ENCODE measurements at regions not wholly inside any gene's neighbourhood (a gene's known extent, or its start where the extent isn't known, plus 50 kb on each side); places are given as distances from the start of the nearest gene placed in this dataset.
"Not testable (repeated sequence)": the region's sequence is repeated elsewhere in the genome, so short reads cannot be mapped to it uniquely, and the experiment has no call there.

- no peak for DNase-seq
Observed at GRCh38 chr1:38152351-38153065, 105.9 kb upstream of the POU3F1 start.

GRCh38 chr1:38151399-38151798 is 104.8 kb upstream of the POU3F1 start:
- no peak for DNase-seq

DNA sequence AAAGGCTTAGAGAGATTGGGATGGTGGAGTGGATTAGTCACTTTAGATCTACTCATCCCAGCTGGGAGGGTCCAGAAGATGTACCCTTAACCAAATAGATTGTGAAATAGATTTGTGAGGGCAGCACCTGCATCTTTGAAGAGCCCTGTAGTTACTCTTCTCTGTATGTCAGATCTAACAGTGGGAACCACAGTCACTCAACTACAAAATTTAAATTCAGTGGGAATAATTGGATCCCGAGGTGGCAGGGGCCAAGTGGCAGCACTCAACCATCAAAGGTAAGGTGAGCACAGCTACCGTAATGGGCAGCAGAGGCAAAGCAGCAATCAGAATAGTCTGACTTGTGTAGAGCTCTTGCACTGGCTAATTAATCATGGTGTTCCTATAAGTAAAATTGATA is 99.5 kb upstream of the POU3F1 start:
- not testable (repeated sequence) for DNase-seq

- DNase-seq = no peak
Observed at GRCh38 chr1:38142606-38143005, 96.0 kb upstream of the POU3F1 start.

GRCh38 chr1:38141483-38141882 is 94.9 kb upstream of the POU3F1 start:
- no peak for DNase-seq

- DNase-seq = no peak
Observed at GRCh38 chr1:38139738-38140487, 93.3 kb upstream of the POU3F1 start.

- no peak for DNase-seq
Observed at GRCh38 chr1:38138498-38139233, 92.1 kb upstream of the POU3F1 start.

GRCh38 chr1:38137164-38137563 is 90.6 kb upstream of the POU3F1 start:
- DNase-seq = no peak

- DNase-seq = no peak
Observed at GRCh38 chr1:38135625-38136414, 89.2 kb upstream of the POU3F1 start.

GRCh38 chr1:38134294-38134755 is 87.7 kb upstream of the POU3F1 start:
- DNase-seq = no peak

GRCh38 chr1:38133756-38134155 is 87.2 kb upstream of the POU3F1 start:
- DNase-seq = no peak

- no peak for DNase-seq
Observed at GRCh38 chr1:38133304-38133703, 86.7 kb upstream of the POU3F1 start.

- DNase-seq = no peak
Observed at GRCh38 chr1:38132681-38133080, 86.1 kb upstream of the POU3F1 start.

DNA sequence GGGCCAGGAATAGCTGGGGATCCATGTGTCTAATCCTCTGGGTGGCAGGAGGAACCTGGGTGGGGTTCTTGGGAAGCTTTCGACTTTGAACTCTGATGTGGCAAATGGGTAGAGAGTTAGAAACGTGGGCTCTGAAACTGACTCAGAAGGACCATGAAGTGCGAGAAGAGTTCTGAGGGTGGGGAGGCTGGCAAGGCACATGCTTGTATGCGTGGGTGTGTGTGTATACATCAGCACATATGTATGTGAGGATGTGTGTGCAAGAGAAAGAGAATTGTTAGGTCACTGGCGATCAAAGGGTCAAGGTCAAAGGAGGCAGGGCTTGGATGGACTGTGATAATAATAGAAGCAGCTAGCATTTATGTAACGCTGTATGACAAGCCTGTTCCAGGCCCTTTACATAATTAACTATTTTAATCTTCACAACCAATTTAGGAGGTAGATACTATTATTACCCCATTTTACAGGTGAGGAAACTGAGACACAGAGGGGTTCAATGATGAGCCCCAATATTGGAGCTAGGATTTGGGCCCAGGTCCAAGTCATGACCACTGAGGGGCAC is 84.5 kb upstream of the POU3F1 start:
- no peak for DNase-seq

- no peak for DNase-seq
Observed at GRCh38 chr1:38129971-38130370, 83.4 kb upstream of the POU3F1 start.

- no peak for DNase-seq
Observed at GRCh38 chr1:38129473-38129872, 82.9 kb upstream of the POU3F1 start.

- DNase-seq = no peak
Observed at GRCh38 chr1:38128926-38129453, 82.4 kb upstream of the POU3F1 start.

DNA sequence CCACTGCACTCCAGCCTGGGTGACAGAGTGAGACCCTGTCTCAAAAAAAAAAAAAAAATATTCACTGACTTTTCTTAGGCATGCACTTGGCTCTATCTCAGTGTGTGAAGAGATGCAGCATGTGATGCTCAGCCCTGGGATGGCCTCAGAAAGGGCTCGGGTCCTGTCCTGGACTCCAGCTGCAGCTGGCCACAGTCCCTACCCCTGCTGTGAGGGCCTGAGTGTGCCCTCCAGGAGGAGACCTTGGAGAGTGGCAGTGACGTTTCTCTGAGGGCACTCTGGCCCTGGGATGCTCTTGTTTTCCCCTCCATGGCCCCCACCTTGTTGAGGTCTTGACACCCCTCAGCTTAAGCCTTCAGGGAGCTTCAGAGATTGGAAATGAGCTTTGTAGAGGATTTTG is 81.9 kb upstream of the POU3F1 start:
- DNase-seq = no peak

GRCh38 chr1:38127428-38127827 is 80.8 kb upstream of the POU3F1 start:
- no peak for DNase-seq

GRCh38 chr1:38126970-38127369 is 80.4 kb upstream of the POU3F1 start:
- no peak for DNase-seq

DNA sequence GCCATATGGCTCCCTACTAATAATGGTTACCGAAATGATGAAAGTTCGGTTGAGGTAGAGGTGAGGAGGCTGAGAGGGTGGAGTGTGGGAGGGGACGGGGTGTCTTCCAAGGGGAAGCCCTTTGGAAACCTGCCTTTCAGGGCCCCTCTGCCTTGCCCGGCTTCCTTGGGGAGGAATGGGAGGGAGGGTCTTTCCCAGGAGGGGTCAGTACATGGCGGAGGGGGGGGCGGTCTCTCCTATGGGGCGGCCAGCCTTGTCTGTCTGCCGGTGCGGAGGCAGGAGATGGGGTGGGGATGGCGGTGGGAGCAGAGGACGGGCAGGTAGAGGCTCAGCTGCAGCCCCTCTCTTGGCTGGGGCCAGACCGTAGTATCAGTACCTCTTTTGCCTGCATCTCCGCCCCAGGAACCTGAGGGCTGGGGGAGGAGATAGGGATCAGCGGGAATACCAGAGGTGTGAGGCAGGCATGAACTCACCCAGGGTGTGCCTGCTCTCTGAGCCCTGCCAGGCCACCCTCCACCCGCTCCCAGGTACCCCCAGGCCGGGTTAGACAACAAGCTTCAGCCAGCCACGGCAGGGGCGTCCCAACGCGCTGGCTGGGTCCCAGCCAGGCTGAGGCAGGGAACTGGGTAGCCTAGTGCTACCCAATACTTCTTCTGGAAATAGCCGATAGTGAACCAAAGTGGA is 79.4 kb upstream of the POU3F1 start:
- no peak for DNase-seq

- DNase-seq = no peak
Observed at GRCh38 chr1:38125016-38125415, 78.4 kb upstream of the POU3F1 start.
